ENCODE measurements at regions not wholly inside any gene's neighbourhood (a gene's known extent, or its start where the extent isn't known, plus 50 kb on each side); places are given as distances from the start of the nearest gene placed in this dataset.

- DNase-seq: no peak
- WGBS (ENCODE audit: insufficient coverage, low lambda C conversion rate): no CpG with 5 or more reads among the region's 3 CpGs
- Histone ChIP-seq H3K27ac (ENCODE audit: low read length) (no peak overlapping the region), H3K27me3 (ENCODE audit: control insufficient read depth, insufficient read depth, low read length) (no peaks in the 10 kb centered on the region), H3K9me3 (ENCODE audit: control insufficient read depth, low read depth, low read length) (no peaks in the 10 kb centered on the region), H3K4me1 (ENCODE audit: control insufficient read depth, insufficient read depth, low read length) (peaks cover 9% of the 10 kb centered on the region), H3K36me3 (ENCODE audit: control insufficient read depth, insufficient read depth, low read length) (no peaks in the 10 kb centered on the region), H3K4me3 (ENCODE audit: low read length) (no peak overlapping the region)
Measured at GRCh38 chr10:78996792-78997129, 72.0 kb upstream of the ZMIZ1 start.

- Histone ChIP-seq H3K4me1 (ENCODE audit: control insufficient read depth, insufficient read depth, low read length) (peaks cover 7% of the 10 kb centered on the region), H3K4me3 (ENCODE audit: low read length) (no peak overlapping the region), H3K36me3 (ENCODE audit: control insufficient read depth, insufficient read depth, low read length) (no peaks in the 10 kb centered on the region), H3K9me3 (ENCODE audit: control insufficient read depth, low read depth, low read length) (no peaks in the 10 kb centered on the region), H3K27ac (ENCODE audit: low read length) (no peak overlapping the region), H3K27me3 (ENCODE audit: control insufficient read depth, insufficient read depth, low read length) (no peaks in the 10 kb centered on the region)
- no CpG with 5 or more reads among the region's 10 CpGs for WGBS (ENCODE audit: insufficient coverage, low lambda C conversion rate)
- peak in 1 of 2 donors; percentile 60 for DNase-seq
Measured at GRCh38 chr10:78997635-78998618, 70.8 kb upstream of the ZMIZ1 start.

- Histone ChIP-seq H3K36me3 (ENCODE audit: control insufficient read depth, insufficient read depth, low read length) (no peaks in the 10 kb centered on the region), H3K27ac (ENCODE audit: low read length) (no peak overlapping the region)
- WGBS (ENCODE audit: insufficient coverage, low lambda C conversion rate): no CpG with 5 or more reads among the region's 10 CpGs
Measured at GRCh38 chr10:79001082-79001885, 67.5 kb upstream of the ZMIZ1 start.

GRCh38 chr10:79002336-79002735 lies 66.4 kb upstream of the ZMIZ1 start:
- no CpG with 5 or more reads among the region's 3 CpGs for WGBS (ENCODE audit: insufficient coverage, low lambda C conversion rate)
- no peak overlapping the region for H3K27ac ChIP-seq (ENCODE audit: low read length)
- no peaks in the 10 kb centered on the region for H3K9me3 ChIP-seq (ENCODE audit: control insufficient read depth, low read depth, low read length)
- H3K27me3 ChIP-seq (ENCODE audit: control insufficient read depth, insufficient read depth, low read length): no peaks in the 10 kb centered on the region
- no peaks in the 10 kb centered on the region for H3K36me3 ChIP-seq (ENCODE audit: control insufficient read depth, insufficient read depth, low read length)
- H3K4me3 ChIP-seq (ENCODE audit: low read length): no peak overlapping the region
- DNase-seq: no peak
- peaks cover 37% of the 10 kb centered on the region for H3K4me1 ChIP-seq (ENCODE audit: control insufficient read depth, insufficient read depth, low read length)

More at GRCh38 chr10:79001082-79001885, 67.5 kb upstream of the ZMIZ1 start:
- no peak for DNase-seq
- Histone ChIP-seq H3K4me1 (ENCODE audit: control insufficient read depth, insufficient read depth, low read length) (peaks cover 31% of the 10 kb centered on the region), H3K4me3 (ENCODE audit: low read length) (no peak overlapping the region), H3K9me3 (ENCODE audit: control insufficient read depth, low read depth, low read length) (no peaks in the 10 kb centered on the region), H3K27me3 (ENCODE audit: control insufficient read depth, insufficient read depth, low read length) (no peaks in the 10 kb centered on the region)

GRCh38 chr10:79003183-79004100 lies 65.3 kb upstream of the ZMIZ1 start:
- no peaks in the 10 kb centered on the region for H3K36me3 ChIP-seq (ENCODE audit: control insufficient read depth, insufficient read depth, low read length)
- H3K4me1 ChIP-seq (ENCODE audit: control insufficient read depth, insufficient read depth, low read length): peaks cover 37% of the 10 kb centered on the region
- no peak overlapping the region for H3K4me3 ChIP-seq (ENCODE audit: low read length)
- H3K9me3 ChIP-seq (ENCODE audit: control insufficient read depth, low read depth, low read length): no peaks in the 10 kb centered on the region
- peak; percentile 36 to 86 for DNase-seq
- H3K27ac ChIP-seq (ENCODE audit: low read length): no peak overlapping the region
- no CpG with 5 or more reads among the region's 19 CpGs for WGBS (ENCODE audit: insufficient coverage, low lambda C conversion rate)
- H3K27me3 ChIP-seq (ENCODE audit: control insufficient read depth, insufficient read depth, low read length): no peaks in the 10 kb centered on the region

GRCh38 chr10:79004311-79004710 lies 64.5 kb upstream of the ZMIZ1 start:
- H3K4me3 ChIP-seq (ENCODE audit: low read length): no peak overlapping the region
- H3K36me3 ChIP-seq (ENCODE audit: control insufficient read depth, insufficient read depth, low read length): no peaks in the 10 kb centered on the region
- no peak overlapping the region for H3K27ac ChIP-seq (ENCODE audit: low read length)
- H3K27me3 ChIP-seq (ENCODE audit: control insufficient read depth, insufficient read depth, low read length): no peaks in the 10 kb centered on the region
- WGBS (ENCODE audit: insufficient coverage, low lambda C conversion rate): no CpG with 5 or more reads among the region's 5 CpGs
- H3K4me1 ChIP-seq (ENCODE audit: control insufficient read depth, insufficient read depth, low read length): peaks cover 37% of the 10 kb centered on the region
- no peak for DNase-seq
- no peaks in the 10 kb centered on the region for H3K9me3 ChIP-seq (ENCODE audit: control insufficient read depth, low read depth, low read length)

- DNase-seq: peak; percentile 74 to 92
- Histone ChIP-seq H3K36me3 (ENCODE audit: control insufficient read depth, insufficient read depth, low read length) (no peaks in the 10 kb centered on the region), H3K4me3 (ENCODE audit: low read length) (no peak overlapping the region), H3K27me3 (ENCODE audit: control insufficient read depth, insufficient read depth, low read length) (no peaks in the 10 kb centered on the region), H3K4me1 (ENCODE audit: control insufficient read depth, insufficient read depth, low read length) (peaks cover 37% of the 10 kb centered on the region), H3K27ac (ENCODE audit: low read length) (peak overlapping the region; percentile 2), H3K9me3 (ENCODE audit: control insufficient read depth, low read depth, low read length) (no peaks in the 10 kb centered on the region)
- WGBS (ENCODE audit: insufficient coverage, low lambda C conversion rate): no CpG with 5 or more reads among the region's 11 CpGs
Measured at GRCh38 chr10:79005126-79005810, 63.5 kb upstream of the ZMIZ1 start.

- Histone ChIP-seq H3K36me3 (ENCODE audit: control insufficient read depth, insufficient read depth, low read length) (no peaks in the 10 kb centered on the region), H3K4me3 (ENCODE audit: low read length) (no peak overlapping the region), H3K4me1 (ENCODE audit: control insufficient read depth, insufficient read depth, low read length) (peaks cover 37% of the 10 kb centered on the region), H3K9me3 (ENCODE audit: control insufficient read depth, low read depth, low read length) (no peaks in the 10 kb centered on the region), H3K27me3 (ENCODE audit: control insufficient read depth, insufficient read depth, low read length) (no peaks in the 10 kb centered on the region), H3K27ac (ENCODE audit: low read length) (no peak overlapping the region)
- no peak for DNase-seq
- 95% methylated on average over 4 of the region's 8 CpGs for WGBS (ENCODE audit: insufficient coverage, low lambda C conversion rate)
Measured at GRCh38 chr10:79007018-79007417, 61.7 kb upstream of the ZMIZ1 start.

GRCh38 chr10:79007421-79008319 lies 61.1 kb upstream of the ZMIZ1 start:
- no peak overlapping the region for H3K27ac ChIP-seq (ENCODE audit: low read length)
- no peak for DNase-seq
- no peak overlapping the region for H3K4me3 ChIP-seq (ENCODE audit: low read length)
- H3K36me3 ChIP-seq (ENCODE audit: control insufficient read depth, insufficient read depth, low read length): no peaks in the 10 kb centered on the region
- H3K9me3 ChIP-seq (ENCODE audit: control insufficient read depth, low read depth, low read length): no peaks in the 10 kb centered on the region
- WGBS (ENCODE audit: insufficient coverage, low lambda C conversion rate): no CpG with 5 or more reads among the region's 5 CpGs
- peaks cover 37% of the 10 kb centered on the region for H3K4me1 ChIP-seq (ENCODE audit: control insufficient read depth, insufficient read depth, low read length)
- H3K27me3 ChIP-seq (ENCODE audit: control insufficient read depth, insufficient read depth, low read length): no peaks in the 10 kb centered on the region
